ENCODE measurements at regions not wholly inside any gene's neighbourhood (a gene's known extent, or its start where the extent isn't known, plus 50 kb on each side); places are given as distances from the start of the nearest gene placed in this dataset.

GRCh38 chr4:29711226-29711625 is 1008.9 kb upstream of the PCDH7 start:
- TF ChIP-seq, protein P1, sequence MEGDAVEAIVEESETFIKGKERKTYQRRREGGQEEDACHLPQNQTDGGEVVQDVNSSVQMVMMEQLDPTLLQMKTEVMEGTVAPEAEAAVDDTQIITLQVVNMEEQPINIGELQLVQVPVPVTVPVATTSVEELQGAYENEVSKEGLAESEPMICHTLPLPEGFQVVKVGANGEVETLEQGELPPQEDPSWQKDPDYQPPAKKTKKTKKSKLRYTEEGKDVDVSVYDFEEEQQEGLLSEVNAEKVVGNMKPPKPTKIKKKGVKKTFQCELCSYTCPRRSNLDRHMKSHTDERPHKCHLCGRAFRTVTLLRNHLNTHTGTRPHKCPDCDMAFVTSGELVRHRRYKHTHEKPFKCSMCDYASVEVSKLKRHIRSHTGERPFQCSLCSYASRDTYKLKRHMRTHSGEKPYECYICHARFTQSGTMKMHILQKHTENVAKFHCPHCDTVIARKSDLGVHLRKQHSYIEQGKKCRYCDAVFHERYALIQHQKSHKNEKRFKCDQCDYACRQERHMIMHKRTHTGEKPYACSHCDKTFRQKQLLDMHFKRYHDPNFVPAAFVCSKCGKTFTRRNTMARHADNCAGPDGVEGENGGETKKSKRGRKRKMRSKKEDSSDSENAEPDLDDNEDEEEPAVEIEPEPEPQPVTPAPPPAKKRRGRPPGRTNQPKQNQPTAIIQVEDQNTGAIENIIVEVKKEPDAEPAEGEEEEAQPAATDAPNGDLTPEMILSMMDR (IDR thresholded peaks at IDR 0.05): no peak
- no peak for TF ChIP-seq EZH2 (IDR thresholded peaks at IDR 0.05; ENCODE audit: borderline replicate concordance, insufficient read depth, low read depth, low read length, poor library complexity, severe bottlenecking)

All from B cell (primary cell).